GM21423 (cell line): ENCODE measurements at regions not wholly inside any gene's neighbourhood (a gene's known extent, or its start where the extent isn't known, plus 50 kb on each side); places are given as distances from the start of the nearest gene placed in this dataset.

Experiments
- ATAC-seq: cut with Tn5 transposase; IDR thresholded peaks from one replicate; pipeline ENCODE4 v1.9.1; 2021; ENCODE audit warnings: mild to moderate bottlenecking, moderate library complexity; ENCODE audit not compliant: unreplicated experiment

DNA sequence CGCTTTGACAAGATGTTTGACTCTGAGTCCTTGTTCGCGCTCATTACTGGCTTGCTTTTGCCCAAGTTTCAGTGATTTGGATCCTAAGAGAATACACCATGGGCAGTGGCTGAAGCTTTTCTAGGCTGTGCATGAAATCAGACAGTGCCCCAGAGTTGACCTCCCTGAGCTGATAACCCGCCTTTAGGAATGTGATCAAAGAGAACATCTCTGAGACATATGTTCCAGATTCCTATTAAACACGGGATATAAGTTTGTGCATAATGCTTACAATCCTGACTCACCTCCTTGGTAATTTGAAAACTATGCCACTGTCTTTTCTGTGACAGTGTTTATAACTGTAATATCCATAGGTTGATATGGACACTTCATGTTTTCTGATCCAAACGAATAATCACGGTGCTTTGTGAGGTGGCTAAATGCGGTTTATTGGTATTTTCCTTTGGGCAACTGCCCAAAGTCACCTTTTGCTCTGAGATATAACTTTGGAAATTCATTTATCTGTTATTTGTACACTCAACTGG is 732.9 kb downstream of the MTRR start:
- no peak for ATAC-seq

DNA sequence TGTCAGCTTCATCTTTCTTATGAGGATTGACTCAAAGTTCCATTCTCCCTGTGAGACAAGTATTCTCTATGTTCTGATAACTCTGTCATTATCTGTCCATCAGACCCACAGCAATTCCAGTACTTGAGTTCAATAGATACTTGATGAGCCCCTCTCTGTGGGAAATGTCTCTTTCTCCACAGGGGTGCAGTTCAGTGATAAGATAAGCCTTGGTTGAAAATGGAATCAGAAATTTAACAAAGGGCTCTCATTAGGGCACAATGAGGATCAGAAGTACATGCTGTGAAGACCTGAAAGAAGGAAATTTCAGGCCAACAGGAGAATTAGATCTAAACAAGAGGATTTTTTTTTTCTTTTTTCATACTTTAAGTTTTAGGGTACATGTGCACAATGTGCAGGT is 737.3 kb downstream of the MTRR start:
- no peak for ATAC-seq

DNA sequence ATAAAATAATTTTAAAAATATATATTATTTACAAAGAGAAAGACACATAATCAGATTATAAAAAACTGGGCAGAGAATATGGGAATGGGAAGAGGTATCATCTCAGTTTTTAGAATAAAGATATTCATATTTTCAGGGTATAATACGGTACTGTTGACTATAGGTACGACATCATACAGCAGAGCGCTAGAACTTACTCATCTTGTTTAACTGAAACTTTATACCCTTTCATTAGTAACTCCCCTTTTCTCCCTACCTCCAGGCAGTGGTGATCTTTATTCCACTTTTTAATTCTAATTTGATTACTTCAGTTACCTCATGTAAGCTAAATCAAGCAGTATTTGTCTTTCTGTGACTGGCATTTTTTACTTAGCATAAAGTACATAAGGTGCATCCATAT is 742.1 kb downstream of the MTRR start:
- ATAC-seq, result no peak

- no peak for ATAC-seq
Observed at GRCh38 chr5:8613078-8613685, 744.2 kb downstream of the MTRR start.

GRCh38 chr5:8615142-8615858 is 746.4 kb downstream of the MTRR start:
- ATAC-seq, result no peak

DNA sequence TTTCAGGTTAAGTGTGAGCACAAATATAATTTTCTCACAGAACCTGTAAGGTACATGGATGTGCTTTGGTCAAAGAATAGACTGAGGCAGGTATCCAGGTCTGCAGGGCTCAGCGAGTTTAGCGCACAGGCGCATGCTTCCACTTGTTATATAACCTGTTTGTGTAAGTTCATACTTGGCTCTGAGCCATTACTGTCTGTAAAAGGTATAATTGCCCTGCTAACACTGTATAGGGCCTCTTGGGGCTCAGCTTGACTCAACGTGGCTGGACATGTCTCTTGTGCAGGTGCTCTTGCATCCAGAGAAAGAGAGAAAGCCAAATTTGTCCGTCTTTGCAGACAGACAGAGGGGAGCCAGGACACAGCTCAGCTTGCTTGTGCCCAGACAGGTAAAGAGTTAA is 759.6 kb downstream of the MTRR start:
- ATAC-seq, result no peak

DNA sequence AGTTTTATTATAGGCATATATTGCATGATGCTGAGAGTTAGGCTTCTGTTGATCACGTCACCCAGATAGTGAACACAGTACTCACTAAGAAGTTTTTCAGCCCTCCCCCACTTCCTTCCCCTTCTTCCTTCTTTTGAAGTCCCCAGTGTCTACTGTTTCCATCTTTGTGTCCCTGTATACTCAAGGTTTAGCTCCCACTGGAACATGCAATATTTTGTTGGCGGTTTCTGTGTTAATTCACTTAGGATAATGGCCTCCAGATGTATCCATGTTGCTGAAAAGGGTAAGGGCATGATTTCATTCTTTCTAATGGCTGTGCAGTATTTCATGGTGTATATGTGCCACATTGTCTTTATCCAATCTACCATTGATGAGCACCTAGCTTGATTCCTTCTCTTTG is 764.3 kb downstream of the MTRR start:
- no peak for ATAC-seq

- no peak for ATAC-seq
Observed at GRCh38 chr5:8633696-8634095, 764.7 kb downstream of the MTRR start.

DNA sequence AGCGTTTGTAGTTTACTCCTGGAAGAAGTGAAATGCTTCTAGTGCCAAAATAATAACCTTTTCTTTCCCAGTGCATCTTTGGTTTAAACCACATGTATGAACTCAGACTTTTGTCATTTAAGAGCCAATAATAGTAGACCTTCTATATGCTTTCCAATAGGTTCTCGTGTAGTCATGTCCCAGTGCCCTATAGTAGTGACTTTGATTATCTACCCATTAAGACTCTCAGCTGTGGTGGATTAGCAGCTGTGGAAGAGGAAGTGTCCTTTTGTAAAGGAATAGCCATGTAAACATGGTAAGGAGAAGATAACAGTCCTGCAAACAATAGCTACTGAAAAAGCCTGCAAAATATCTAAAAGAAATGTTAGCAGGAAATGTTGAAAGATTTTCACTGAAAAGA is 765.3 kb downstream of the MTRR start:
- ATAC-seq, result no peak

- ATAC-seq, result no peak
Observed at GRCh38 chr5:8641786-8642505, 773.0 kb downstream of the MTRR start.

DNA sequence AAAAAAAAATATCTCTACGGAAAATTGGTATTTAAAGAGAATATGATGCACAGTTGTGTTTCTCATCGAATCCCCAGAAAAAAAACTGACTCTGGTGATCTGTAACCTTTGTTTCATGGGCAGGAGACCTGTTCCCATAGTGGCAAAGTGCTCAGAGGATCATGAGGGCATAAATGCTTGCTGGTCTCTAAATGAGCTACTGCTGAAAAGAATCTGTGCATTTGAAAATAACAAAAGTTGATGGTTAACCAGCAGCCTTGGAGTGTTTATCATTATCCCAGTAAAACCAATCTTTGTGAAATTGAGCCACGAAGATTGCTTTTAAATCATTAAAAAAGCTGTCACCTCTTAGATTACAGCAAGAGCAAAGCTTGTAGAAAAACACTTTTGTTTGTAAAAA is 775.4 kb downstream of the MTRR start:
- ATAC-seq, result no peak

DNA sequence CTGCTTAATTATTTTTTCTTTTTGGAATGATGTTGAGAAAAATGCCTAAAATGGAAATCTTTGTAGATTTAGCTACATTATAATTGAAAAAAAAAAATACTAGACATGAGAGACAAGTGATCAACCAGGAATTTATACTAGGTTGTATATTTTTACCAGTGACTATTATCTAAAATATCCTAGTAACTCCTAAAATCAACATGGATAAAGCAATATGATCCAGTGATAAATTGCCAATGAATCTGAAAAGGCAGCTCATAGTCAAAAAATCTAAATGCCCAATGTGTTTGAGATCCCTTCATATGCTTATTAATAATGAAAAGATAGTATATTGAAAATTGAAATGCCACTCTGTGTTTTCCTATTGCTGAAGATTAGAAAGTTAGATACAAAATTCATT is 778.2 kb downstream of the MTRR start:
- ATAC-seq, result no peak

GRCh38 chr5:8650186-8650585 is 781.2 kb downstream of the MTRR start:
- ATAC-seq, result no peak

DNA sequence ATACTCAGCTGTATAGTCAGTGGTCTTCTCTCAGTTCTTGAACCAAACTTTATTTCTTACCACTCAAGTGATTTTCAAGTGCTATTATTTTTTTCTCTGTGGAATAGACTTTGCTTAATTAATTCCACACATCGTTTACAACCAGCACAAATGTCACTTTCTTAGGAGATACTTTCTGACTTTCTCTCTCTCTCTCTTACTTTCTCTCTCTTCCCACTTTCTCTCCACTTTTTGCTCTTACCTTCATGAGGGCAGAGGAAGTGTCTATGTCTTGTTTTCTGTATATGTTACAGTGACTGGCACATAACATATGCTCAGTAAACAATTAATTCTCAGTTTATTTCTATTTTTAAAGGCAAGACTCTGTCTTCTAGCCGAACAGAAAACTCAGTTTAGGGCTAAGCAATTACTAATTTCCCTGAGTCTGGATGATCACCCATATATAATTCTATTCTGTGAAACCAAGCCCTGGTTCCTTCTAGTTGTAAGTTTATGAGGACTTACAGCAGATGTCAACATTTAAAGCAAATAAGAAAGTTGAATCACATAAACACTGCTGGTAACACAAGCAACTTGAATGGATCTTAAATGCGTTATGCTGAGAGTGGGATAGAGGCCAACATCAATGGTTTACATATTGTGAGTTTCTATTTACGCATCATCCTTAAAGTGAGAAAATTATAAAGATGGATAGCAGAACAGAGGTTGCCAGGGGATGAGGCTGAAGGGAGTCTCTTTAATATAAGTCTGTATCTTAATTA is 791.4 kb downstream of the MTRR start:
- ATAC-seq, result no peak

DNA sequence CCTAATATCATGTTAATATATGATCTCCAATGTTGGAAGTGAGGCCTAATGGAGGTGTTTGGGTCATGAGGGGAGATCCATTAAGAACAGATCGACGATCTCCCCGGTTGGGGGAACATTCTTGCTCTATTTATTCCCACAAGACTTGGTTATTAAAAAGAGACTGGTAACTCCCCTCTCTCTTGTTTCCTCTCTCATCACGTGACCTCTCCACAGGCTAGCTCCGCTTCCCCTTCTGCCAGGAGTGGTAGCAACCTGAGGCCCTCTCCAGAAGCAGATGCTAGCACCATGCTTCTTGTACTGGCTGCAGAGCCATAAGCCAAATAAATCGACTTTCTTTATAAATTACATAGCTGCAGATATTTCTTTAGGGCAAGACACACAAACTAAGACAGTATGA is 794.4 kb downstream of the MTRR start:
- no peak for ATAC-seq

GRCh38 chr5:8675182-8675581 is 806.2 kb downstream of the MTRR start:
- no peak for ATAC-seq

DNA sequence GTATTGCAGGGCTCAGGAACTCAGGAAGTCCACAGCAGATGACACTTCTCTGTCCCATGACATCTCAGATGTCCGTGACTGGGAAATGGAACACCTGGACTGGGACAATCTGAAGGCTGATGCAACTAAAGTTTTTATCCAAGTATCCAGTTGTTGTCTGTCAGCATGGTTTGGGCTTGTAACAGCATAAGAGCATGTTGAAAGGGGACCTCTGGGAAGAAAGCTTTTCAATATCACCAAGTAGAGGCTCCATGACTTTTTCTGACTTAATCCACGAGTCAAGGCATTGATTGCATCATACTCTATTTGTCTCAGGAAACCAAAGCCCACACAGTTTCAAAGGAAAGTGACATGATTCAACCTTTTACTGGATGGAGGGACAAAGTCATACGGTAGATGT is 807.7 kb downstream of the MTRR start:
- ATAC-seq, result no peak

- no peak for ATAC-seq
Observed at GRCh38 chr5:8682381-8682780, 813.4 kb downstream of the MTRR start.

DNA sequence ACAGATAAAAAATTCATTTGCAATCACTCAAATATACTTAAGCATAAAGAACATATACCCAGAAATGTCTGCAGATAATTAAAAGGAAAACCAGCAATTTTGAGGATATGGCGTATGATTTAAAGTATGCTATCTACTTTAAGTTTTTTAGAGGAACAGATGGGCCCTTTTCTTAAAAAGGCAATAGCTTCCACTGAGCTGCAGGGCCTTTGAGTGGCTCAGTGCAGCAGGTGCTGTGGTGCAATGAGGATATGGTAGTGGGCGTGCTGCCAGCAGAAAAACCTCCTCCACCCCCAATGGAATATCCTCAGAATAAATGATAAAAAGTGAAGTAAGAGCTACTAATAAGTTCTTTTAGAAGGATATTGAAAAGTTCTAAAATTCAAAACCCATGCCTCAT is 814.5 kb downstream of the MTRR start:
- no peak for ATAC-seq

GRCh38 chr5:8685704-8686103 is 816.8 kb downstream of the MTRR start:
- ATAC-seq, result no peak

DNA sequence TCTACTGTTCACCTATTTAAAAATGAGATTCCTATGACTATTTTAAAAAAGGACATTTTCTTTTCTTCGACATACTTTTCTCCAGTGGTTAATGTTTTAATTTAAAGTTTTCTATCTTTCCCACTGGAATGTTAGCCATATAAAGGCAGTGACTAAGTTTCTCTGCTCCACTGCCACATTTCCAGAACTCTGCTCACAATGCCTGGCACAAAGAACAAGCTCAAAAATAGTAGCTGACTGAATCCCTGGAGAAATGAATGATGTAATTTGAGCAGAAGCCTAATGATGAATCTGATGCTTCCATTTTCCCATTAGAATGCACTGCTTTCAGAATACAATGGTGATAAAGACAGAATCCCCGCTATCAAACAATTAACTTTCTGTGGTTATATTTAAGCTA is 817.8 kb downstream of the MTRR start:
- ATAC-seq, result no peak
